ENCODE measurements at regions not wholly inside any gene's neighbourhood (a gene's known extent, or its start where the extent isn't known, plus 50 kb on each side); places are given as distances from the start of the nearest gene placed in this dataset.

DNA sequence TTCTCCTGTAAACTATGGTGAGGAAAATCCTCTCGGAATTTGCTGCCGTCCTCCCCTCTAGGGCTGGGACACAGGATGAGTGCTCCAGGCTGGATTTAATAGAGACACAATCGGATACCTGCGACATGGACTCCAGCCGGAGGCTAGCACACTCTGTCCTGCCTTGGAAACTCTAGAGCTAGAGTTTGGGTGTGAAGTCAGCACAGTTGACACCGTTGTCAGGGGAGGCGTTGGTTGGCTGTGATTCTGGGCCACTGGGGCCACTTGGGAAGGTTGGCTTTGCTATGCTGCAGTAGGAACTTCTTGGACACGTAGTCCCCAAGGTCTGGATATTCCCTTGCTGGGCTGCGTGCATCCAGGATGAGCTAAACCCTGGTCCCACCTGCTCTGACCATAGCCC lies 169.4 kb downstream of the NRN1 start:
- TF ChIP-seq, protein P1, sequence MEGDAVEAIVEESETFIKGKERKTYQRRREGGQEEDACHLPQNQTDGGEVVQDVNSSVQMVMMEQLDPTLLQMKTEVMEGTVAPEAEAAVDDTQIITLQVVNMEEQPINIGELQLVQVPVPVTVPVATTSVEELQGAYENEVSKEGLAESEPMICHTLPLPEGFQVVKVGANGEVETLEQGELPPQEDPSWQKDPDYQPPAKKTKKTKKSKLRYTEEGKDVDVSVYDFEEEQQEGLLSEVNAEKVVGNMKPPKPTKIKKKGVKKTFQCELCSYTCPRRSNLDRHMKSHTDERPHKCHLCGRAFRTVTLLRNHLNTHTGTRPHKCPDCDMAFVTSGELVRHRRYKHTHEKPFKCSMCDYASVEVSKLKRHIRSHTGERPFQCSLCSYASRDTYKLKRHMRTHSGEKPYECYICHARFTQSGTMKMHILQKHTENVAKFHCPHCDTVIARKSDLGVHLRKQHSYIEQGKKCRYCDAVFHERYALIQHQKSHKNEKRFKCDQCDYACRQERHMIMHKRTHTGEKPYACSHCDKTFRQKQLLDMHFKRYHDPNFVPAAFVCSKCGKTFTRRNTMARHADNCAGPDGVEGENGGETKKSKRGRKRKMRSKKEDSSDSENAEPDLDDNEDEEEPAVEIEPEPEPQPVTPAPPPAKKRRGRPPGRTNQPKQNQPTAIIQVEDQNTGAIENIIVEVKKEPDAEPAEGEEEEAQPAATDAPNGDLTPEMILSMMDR (IDR thresholded peaks at IDR 0.05) = no peak
- no peak for TF ChIP-seq POLR2A (IDR thresholded peaks at IDR 0.05)

Measured in ovary (tissue), 3 donors.